Thyroid gland (tissue), 4 donors: ENCODE measurements at regions not wholly inside any gene's neighbourhood (a gene's known extent, or its start where the extent isn't known, plus 50 kb on each side); places are given as distances from the start of the nearest gene placed in this dataset.
"Not testable (repeated sequence)": the region's sequence is repeated elsewhere in the genome, so short reads cannot be mapped to it uniquely, and the experiment has no call there.

Experiments used
- CTCF ChIP-seq, 6 experiments: fragments of 200-600 bp in 3 of 6; fragments of 450-650 bp in 3 of 6; sonication (generic) in 3 of 6; IDR thresholded peaks; one replicate each; pipeline ENCODE4 v1.5.1; 2016 to 2019; ENCODE audit warnings: antibody characterized with exemption in 6 of 6, mild to moderate bottlenecking in 2 of 6, inconsistent platforms in 1 of 6, moderate library complexity in 1 of 6
- POLR2A ChIP-seq, 2 donors: fragments of 450-650 bp; IDR thresholded peaks; one replicate each; pipeline ENCODE4 v1.6.1; 2017; ENCODE audit warnings: antibody characterized with exemption in 2 of 2, mild to moderate bottlenecking in 2 of 2, moderate library complexity in 1 of 2

- TF ChIP-seq CTCF, POLR2A (IDR thresholded peaks at IDR 0.05): not testable (repeated sequence)
These were observed 303.6 kb upstream of the PLGLB1 start for GRCh38 chr2:87325042-87325910.
